Fibroblast of gingiva (primary cell): ENCODE measurements at regions not wholly inside any gene's neighbourhood (a gene's known extent, or its start where the extent isn't known, plus 50 kb on each side); places are given as distances from the start of the nearest gene placed in this dataset.

Experiments used
- DNase-seq: peaks from one replicate; pipeline ENCODE4 v3.0.0-alpha.2; 2011; ENCODE audit warnings: low read depth

- DNase-seq = no peak
These were observed 93.5 kb downstream of the KLF6 start for GRCh38 chr10:3691482-3691881.

- DNase-seq = no peak
These were observed 95.0 kb downstream of the KLF6 start for GRCh38 chr10:3689871-3690510.

- no peak for DNase-seq
These were observed 97.4 kb downstream of the KLF6 start for GRCh38 chr10:3687510-3688081.

- no peak for DNase-seq
These were observed 99.6 kb downstream of the KLF6 start for GRCh38 chr10:3685384-3685783.

- DNase-seq = no peak
These were observed 100.1 kb downstream of the KLF6 start for GRCh38 chr10:3684891-3685290.

GRCh38 chr10:3683560-3683959, 101.4 kb downstream of the KLF6 start:
- no peak for DNase-seq

- no peak for DNase-seq
These were observed 102.3 kb downstream of the KLF6 start for GRCh38 chr10:3682745-3683144.

- DNase-seq = no peak
These were observed 103.1 kb downstream of the KLF6 start for GRCh38 chr10:3681642-3682554.

GRCh38 chr10:3679950-3680629, 104.9 kb downstream of the KLF6 start:
- DNase-seq = no peak

- no peak for DNase-seq
These were observed 106.3 kb downstream of the KLF6 start for GRCh38 chr10:3678629-3679227.

- DNase-seq = no peak
These were observed 108.4 kb downstream of the KLF6 start for GRCh38 chr10:3676564-3676963.

- no peak for DNase-seq
These were observed 112.8 kb downstream of the KLF6 start for GRCh38 chr10:3672220-3672619.

- DNase-seq = no peak
These were observed 113.5 kb downstream of the KLF6 start for GRCh38 chr10:3671386-3671955.

GRCh38 chr10:3668966-3669330, 116.1 kb downstream of the KLF6 start:
- DNase-seq = no peak

- no peak for DNase-seq
These were observed 116.6 kb downstream of the KLF6 start for GRCh38 chr10:3668276-3668965.

- DNase-seq = no peak
These were observed 118.3 kb downstream of the KLF6 start for GRCh38 chr10:3666525-3667302.

- DNase-seq = no peak
These were observed 119.6 kb downstream of the KLF6 start for GRCh38 chr10:3665316-3665908.

- no peak for DNase-seq
These were observed 122.2 kb downstream of the KLF6 start for GRCh38 chr10:3662775-3663174.

GRCh38 chr10:3661271-3661670, 123.7 kb downstream of the KLF6 start:
- no peak for DNase-seq

GRCh38 chr10:3660753-3661152, 124.3 kb downstream of the KLF6 start:
- no peak for DNase-seq
